Upper lobe of right lung (tissue), 1 donor: ENCODE measurements at regions not wholly inside any gene's neighbourhood (a gene's known extent, or its start where the extent isn't known, plus 50 kb on each side); places are given as distances from the start of the nearest gene placed in this dataset.
"Not testable (repeated sequence)": the region's sequence is repeated elsewhere in the genome, so short reads cannot be mapped to it uniquely, and the experiment has no call there.

Source experiments
- ATAC-seq: fragments of 200-7000 bp; cut with Tn5 transposase; one replicate; pipeline ENCODE4 v1.9.1; 2020; ENCODE audit warnings: mild to moderate bottlenecking, moderate library complexity
- DNase-seq: peaks from one replicate; pipeline ENCODE4 v3.0.0-alpha.2; 2020
- H3K27ac ChIP-seq: fragments of 200-600 bp; one replicate; pipeline ENCODE4 v1.8.0; 2022
- H3K27me3 ChIP-seq: fragments of 200-600 bp; one replicate; pipeline ENCODE4 v1.8.0; 2022; ENCODE audit warnings: mild to moderate bottlenecking
- H3K36me3 ChIP-seq: fragments of 200-600 bp; one replicate; pipeline ENCODE4 v1.8.0; 2022
- H3K4me1 ChIP-seq: fragments of 200-600 bp; one replicate; pipeline ENCODE4 v1.8.0; 2022
- H3K4me3 ChIP-seq: fragments of 200-600 bp; one replicate; pipeline ENCODE4 v1.8.0; 2022; ENCODE audit warnings: mild to moderate bottlenecking
- H3K9me3 ChIP-seq: fragments of 200-600 bp; one replicate; pipeline ENCODE4 v1.8.0; 2022
- CTCF ChIP-seq: fragments of 200-600 bp; IDR thresholded peaks from one replicate; pipeline ENCODE4 v1.8.0; 2022; ENCODE audit warnings: antibody characterized with exemption
- intact Hi-C: fragments of 100-400 bp; cut with DNase I; formaldehyde crosslinking; loops from one replicate; pipeline ENCODE4 v1.11.0; 2022
- donor health status: DM: no; HTN: yes; CAD: no; lungs with severe emphysema.

GRCh38 chr21:9766890-9767591, 754.3 kb upstream of the TPTE start:
- H3K9me3 ChIP-seq, ATAC-seq, H3K4me3 ChIP-seq, H3K4me1 ChIP-seq, H3K27ac ChIP-seq, H3K27me3 ChIP-seq, H3K36me3 ChIP-seq, intact Hi-C loops, DNase-seq: not testable (repeated sequence)

- no peak for TF ChIP-seq CTCF
- Histone ChIP-seq H3K4me3 (no peak overlapping the region), H3K36me3 (no peaks in the 10 kb centered on the region), H3K4me1 (no peaks in the 10 kb centered on the region), H3K27me3 (no peaks in the 10 kb centered on the region), H3K27ac (no peak overlapping the region), H3K9me3 (no peaks in the 10 kb centered on the region)
- no peak for DNase-seq
- intact Hi-C loops: no loop called here
- peak; percentile 5 for ATAC-seq
Measured at GRCh38 chr21:9767592-9768375, 753.6 kb upstream of the TPTE start.

- DNase-seq, H3K27me3 ChIP-seq, ATAC-seq, intact Hi-C loops, H3K36me3 ChIP-seq, H3K4me1 ChIP-seq, H3K4me3 ChIP-seq, H3K9me3 ChIP-seq, H3K27ac ChIP-seq: not testable (repeated sequence)
Measured at GRCh38 chr21:9768376-9769130, 752.8 kb upstream of the TPTE start.

- H3K4me3 ChIP-seq, H3K36me3 ChIP-seq, H3K9me3 ChIP-seq, DNase-seq, H3K4me1 ChIP-seq, intact Hi-C loops, ATAC-seq, H3K27ac ChIP-seq, H3K27me3 ChIP-seq: not testable (repeated sequence)
Measured at GRCh38 chr21:9769131-9769498, 752.3 kb upstream of the TPTE start.

GRCh38 chr21:9769718-9770690, 751.4 kb upstream of the TPTE start:
- H3K4me3 ChIP-seq, H3K9me3 ChIP-seq, H3K36me3 ChIP-seq, H3K27ac ChIP-seq, intact Hi-C loops, H3K4me1 ChIP-seq, ATAC-seq, DNase-seq, H3K27me3 ChIP-seq: not testable (repeated sequence)

- H3K27me3 ChIP-seq, H3K4me3 ChIP-seq, H3K9me3 ChIP-seq, DNase-seq, H3K36me3 ChIP-seq, intact Hi-C loops, H3K27ac ChIP-seq, ATAC-seq, H3K4me1 ChIP-seq: not testable (repeated sequence)
Measured at GRCh38 chr21:9771466-9772347, 749.7 kb upstream of the TPTE start.

GRCh38 chr21:9772348-9772672, 749.1 kb upstream of the TPTE start:
- Histone ChIP-seq H3K4me1 (no peaks in the 10 kb centered on the region), H3K9me3 (no peaks in the 10 kb centered on the region), H3K27ac (no peak overlapping the region), H3K36me3 (no peaks in the 10 kb centered on the region), H3K4me3 (no peak overlapping the region), H3K27me3 (no peaks in the 10 kb centered on the region)
- TF ChIP-seq CTCF: no peak
- intact Hi-C loops: no loop called here
- ATAC-seq: no peak
- no peak for DNase-seq

- H3K27ac ChIP-seq, H3K9me3 ChIP-seq, H3K4me1 ChIP-seq, DNase-seq, H3K4me3 ChIP-seq, ATAC-seq, H3K36me3 ChIP-seq, H3K27me3 ChIP-seq, intact Hi-C loops: not testable (repeated sequence)
Measured at GRCh38 chr21:9772877-9773420, 748.4 kb upstream of the TPTE start.
